ENCODE measurements at regions not wholly inside any gene's neighbourhood (a gene's known extent, or its start where the extent isn't known, plus 50 kb on each side); places are given as distances from the start of the nearest gene placed in this dataset.

- DNase-seq (ENCODE audit: low read depth in 2 of 2): no peak
These were observed 451.0 kb upstream of the MARCKS start for GRCh38 chr6:113406048-113406695.

DNA sequence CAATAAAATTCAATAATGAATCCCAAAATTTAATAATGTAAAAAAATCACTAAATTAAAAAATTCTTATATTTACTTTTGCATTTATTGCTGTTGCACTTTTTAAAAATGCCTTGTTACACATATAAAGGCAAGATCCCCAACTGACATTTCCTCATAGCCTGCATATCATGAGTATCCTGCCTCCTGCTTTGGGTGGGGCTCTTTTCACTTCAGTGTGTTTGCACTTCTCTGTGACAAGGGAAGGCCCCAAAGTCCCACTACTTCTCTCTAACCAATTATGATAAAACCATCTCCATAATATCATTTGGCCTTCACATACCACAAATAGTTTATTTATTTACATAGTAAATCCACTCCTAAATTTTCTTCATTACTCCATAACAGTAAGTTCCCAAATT, 446.1 kb upstream of the MARCKS start:
- DNase-seq (ENCODE audit: low read depth in 2 of 2): no peak

GRCh38 chr6:113412589-113413357, 444.4 kb upstream of the MARCKS start:
- DNase-seq (ENCODE audit: low read depth in 2 of 2): no peak

GRCh38 chr6:113414511-113414910, 442.6 kb upstream of the MARCKS start:
- DNase-seq (ENCODE audit: low read depth in 2 of 2): no peak

DNA sequence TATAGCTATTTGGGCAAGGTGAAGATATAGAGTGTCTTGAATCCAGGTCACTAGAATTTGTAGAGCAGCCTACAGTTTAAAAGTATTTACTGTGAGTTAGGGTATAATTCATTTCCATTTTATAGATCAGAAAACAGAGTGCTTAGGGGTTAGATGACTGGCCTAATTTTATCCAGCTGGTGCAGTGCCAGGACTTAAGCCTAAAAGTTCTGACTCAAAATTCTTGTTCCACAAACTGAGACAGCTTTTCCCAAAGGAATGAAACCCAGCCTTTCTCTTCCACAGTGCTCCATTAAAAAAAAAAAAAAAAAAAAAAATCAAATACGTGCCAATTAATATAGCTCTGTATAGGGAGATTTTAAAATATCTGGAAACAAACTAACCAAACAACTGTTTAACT, 441.0 kb upstream of the MARCKS start:
- no peak for DNase-seq (ENCODE audit: low read depth in 2 of 2)

GRCh38 chr6:113420290-113420689, 436.9 kb upstream of the MARCKS start:
- no peak for DNase-seq (ENCODE audit: low read depth in 2 of 2)

DNA sequence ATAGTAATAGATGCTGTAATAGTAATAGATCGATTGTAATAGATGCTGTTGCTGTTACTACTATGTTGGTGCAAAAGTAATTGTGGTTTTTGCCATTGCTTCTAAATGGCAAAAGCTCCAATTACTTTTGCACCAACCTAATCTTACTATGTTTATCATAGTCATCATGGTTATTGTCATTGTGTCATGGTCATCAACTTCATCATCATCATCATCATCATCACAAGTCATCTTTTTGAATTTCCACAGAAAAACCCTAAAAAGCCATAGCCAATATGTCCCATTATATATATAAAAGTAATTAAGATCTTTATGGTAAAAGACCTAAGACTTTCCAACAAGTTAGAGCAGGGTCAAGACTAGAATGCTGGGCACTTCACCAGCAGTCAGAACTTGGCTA, 435.1 kb upstream of the MARCKS start:
- DNase-seq (ENCODE audit: low read depth in 2 of 2): no peak

DNA sequence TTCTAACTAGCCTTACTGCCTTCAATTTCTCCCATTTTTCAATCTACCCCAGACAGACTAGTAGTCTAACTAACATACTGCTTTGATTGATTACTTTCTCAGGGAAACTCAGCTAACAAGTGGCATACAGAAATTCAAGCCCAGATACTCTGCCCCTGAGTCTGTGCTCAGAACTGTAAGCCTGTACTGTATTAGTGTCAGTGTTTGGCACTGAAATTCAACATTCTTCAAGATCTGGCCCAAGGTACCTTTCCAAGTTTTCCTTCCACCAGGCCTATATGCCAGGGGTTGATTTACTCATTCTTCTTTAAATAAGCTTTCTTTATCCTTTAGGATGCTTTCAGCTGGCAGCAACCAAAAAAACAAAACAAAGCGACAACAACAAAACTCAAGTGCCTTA, 433.2 kb upstream of the MARCKS start:
- no peak for DNase-seq (ENCODE audit: low read depth in 2 of 2)

DNA sequence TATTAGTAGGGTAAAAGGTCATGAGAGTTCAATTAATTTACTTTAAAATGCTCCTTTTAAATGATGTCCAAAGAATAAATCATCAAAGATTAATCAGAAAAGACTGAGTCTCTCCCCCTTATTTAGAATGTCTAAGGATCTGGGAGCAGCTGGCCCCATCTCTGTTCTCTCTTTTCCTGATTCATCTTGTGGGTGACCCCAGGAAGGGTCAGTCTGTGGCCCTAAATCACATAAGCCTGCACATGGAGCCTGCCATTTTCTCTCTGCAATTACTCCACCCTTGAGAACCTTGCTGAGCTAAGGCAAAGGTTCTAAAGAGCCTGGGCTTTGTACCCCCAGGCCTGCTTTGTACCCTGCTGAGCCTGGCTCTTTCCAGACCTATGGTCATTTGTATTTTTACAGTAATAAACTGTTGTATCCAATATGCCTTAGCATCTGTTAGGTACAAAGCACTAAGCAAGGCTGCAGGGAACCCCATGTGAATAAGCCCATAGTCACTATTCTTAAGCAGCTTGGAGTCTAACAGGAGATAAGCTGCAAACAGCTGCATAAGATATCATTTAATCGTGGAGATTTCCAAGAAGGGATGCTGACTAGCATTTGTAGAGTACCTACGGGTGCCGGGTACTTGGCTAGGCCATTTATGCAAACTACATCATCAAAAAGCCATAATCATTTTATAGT, 431.0 kb upstream of the MARCKS start:
- DNase-seq (ENCODE audit: low read depth in 2 of 2): no peak

- no peak for DNase-seq (ENCODE audit: low read depth in 2 of 2)
These were observed 429.5 kb upstream of the MARCKS start for GRCh38 chr6:113427617-113428016.

DNA sequence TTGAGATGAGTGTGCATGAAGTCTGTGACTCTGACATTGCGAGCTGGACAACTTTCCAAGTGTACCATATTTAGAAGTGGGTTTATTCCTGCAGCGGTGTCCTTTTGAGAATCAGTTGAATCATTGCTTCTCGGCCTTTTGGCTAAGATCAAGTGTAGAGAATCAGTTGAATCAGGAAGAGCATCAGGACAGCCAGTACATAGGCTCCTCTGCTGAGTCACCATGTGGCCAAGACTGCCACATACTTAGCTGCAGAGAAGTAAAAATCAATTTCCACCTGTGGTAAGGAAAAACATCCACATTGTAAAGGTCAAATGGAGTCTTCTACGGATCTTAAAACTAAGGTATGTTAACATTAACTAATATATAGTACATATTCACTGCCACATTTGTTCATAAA, 428.4 kb upstream of the MARCKS start:
- DNase-seq (ENCODE audit: low read depth in 2 of 2): no peak

DNA sequence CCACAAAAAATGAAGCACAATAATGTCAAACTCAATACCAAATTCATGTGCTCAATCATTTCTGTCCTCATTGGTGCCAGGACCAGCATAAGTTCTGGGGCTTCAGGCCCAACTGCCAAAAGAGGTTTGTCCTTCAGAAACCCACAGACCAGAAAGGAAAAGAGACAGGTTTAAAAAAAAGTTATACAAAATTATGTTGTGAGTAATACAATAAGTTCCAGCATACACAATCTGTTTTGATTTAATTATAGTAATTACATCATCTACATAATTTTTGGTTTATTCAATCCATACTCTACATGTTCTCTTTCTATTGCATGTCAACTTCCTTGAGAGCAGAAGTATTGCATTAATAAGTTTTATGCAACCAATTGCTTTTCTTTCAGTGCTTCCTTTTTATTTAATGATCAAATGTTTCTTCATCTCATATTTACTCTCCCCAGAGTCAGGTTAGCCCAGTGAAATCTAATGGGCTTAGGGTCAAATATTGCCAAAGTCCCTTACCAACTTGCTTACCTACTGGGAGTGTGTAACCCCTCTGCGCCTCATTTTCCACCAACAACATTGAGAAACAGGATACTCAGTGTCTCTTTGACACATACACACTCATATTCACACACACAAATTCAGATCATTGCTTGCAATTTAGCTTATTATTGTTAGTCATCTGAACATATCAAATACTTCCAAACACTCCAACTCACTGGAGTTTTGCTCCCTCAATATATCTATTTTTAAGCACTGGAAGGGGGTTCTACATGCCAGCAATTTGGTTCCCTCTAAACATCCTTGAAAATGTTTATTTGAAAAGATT, 424.4 kb upstream of the MARCKS start:
- DNase-seq (ENCODE audit: low read depth in 2 of 2): no peak

GRCh38 chr6:113433335-113433991, 423.7 kb upstream of the MARCKS start:
- DNase-seq (ENCODE audit: low read depth in 2 of 2): no peak

GRCh38 chr6:113434641-113435040, 422.5 kb upstream of the MARCKS start:
- no peak for DNase-seq (ENCODE audit: low read depth in 2 of 2)

DNA sequence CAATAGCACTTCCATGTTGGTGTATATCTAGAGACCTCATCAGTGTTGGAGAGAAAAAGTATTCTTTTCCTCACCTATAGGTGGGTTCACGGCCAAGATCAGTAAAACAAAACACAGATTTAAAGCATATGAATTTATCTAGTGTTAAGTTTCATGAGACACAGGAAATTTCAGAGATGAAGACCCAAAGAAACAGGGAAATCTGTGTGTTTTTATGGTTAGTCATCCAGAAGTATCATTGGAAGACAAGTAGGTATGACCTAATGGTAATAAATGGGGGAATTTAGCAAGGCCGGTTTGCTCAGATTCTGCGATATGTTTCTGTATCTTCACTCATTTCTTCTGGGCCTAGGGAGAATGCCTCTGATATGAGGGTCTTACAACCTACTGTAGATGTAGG, 419.6 kb upstream of the MARCKS start:
- no peak for DNase-seq (ENCODE audit: low read depth in 2 of 2)

- no peak for DNase-seq (ENCODE audit: low read depth in 2 of 2)
These were observed 417.3 kb upstream of the MARCKS start for GRCh38 chr6:113439866-113440265.

GRCh38 chr6:113442040-113442439, 415.1 kb upstream of the MARCKS start:
- DNase-seq (ENCODE audit: low read depth in 2 of 2): no peak

DNA sequence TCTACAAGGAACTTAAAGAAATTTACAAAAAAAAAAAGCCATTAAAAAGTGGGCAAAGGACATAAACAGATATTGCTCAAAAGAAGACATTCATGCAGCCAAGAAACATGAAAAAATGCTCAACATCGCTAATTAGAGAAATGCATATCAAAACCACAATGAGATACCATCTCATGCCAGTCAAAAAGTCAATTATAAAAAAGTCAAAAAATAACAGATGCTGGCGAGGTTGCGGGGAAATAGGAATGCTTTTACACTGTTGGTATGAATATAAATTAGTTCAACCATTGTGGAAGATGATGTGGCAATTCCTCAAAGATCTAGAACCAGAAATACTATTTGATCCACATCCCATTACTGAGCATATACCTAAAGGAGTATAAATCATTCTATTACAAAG, 411.9 kb upstream of the MARCKS start:
- DNase-seq (ENCODE audit: low read depth in 2 of 2): no peak

- DNase-seq (ENCODE audit: low read depth in 2 of 2): no peak
These were observed 409.9 kb upstream of the MARCKS start for GRCh38 chr6:113447088-113447831.

DNA sequence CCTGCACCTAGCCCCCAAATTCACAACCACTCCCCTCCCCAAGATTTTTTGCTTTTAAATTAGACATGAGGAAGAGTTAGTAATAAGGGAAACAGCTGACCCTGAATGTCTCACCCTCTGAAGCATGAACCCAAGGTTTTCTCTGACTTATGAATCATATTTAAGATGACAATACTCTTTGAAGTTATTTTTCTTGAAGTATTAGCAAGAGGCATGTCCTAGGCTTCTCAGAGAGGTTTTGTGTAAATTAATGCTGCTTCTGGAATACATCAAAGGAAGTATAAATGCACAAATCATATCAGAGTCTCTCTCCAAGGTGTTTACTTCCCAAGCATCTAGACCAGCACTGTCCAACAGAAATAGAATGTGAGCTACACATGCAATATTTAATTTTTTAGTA, 408.1 kb upstream of the MARCKS start:
- no peak for DNase-seq (ENCODE audit: low read depth in 2 of 2)

DNA sequence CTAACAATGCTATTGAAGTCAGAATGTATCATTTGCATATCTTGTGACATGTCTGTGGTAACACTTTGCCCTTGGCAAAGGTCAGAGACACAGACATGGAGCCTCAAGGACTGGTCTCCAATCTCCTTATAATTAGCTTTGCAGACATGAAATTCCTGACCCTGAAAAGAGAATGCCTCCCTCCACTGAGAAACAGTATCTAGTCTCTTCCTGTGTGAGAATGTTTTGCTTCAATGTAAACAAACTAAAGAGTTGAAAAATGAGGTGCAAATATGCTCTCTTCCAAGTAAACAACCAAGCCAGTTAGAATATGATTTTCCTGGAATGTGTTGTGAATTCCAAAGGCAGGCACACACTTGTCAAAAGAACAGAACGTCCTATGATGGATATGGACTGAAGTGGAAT, 407.1 kb upstream of the MARCKS start:
- DNase-seq (ENCODE audit: low read depth in 2 of 2): no peak

Measured in stimulated activated CD4-positive, alpha-beta T cell treated with anti-CD3 and anti-CD28 coated beads, Interleukin-4, amount 100 ng/mL, for 48 hours (primary cell).